ENCODE measurements at regions not wholly inside any gene's neighbourhood (a gene's known extent, or its start where the extent isn't known, plus 50 kb on each side); places are given as distances from the start of the nearest gene placed in this dataset.
"Not testable (repeated sequence)": the region's sequence is repeated elsewhere in the genome, so short reads cannot be mapped to it uniquely, and the experiment has no call there.

GRCh38 chr3:72274493-72275330 lies 489.8 kb upstream of the PROK2 start:
- Histone ChIP-seq H3K9ac (ENCODE audit: low read depth, low read length) (no peak overlapping the region), H3K4me3 (ENCODE audit: low read depth, low read length) (no peak overlapping the region), H3K27me3 (ENCODE audit: control insufficient read depth, insufficient read depth, low read length) (no peaks in the 10 kb centered on the region), H3K4me1 (ENCODE audit: control insufficient read depth, insufficient read depth, low read length) (peaks cover 4% of the 10 kb centered on the region), H3K9me3 (ENCODE audit: control insufficient read depth, insufficient read depth, low read length) (no peaks in the 10 kb centered on the region), H3K36me3 (ENCODE audit: control insufficient read depth, insufficient read depth, low read length) (no peaks in the 10 kb centered on the region)

- H3K27me3 ChIP-seq (ENCODE audit: control insufficient read depth, insufficient read depth, low read length), result no peaks in the 10 kb centered on the region
- H3K9ac ChIP-seq (ENCODE audit: low read depth, low read length), result no peak overlapping the region
- H3K4me1 ChIP-seq (ENCODE audit: control insufficient read depth, insufficient read depth, low read length), result peaks cover 4% of the 10 kb centered on the region
- H3K9me3 ChIP-seq (ENCODE audit: control insufficient read depth, insufficient read depth, low read length), result no peaks in the 10 kb centered on the region
- no peaks in the 10 kb centered on the region for H3K36me3 ChIP-seq (ENCODE audit: control insufficient read depth, insufficient read depth, low read length)
- no peak overlapping the region for H3K4me3 ChIP-seq (ENCODE audit: low read depth, low read length)
Measured at GRCh38 chr3:72273615-72274014, 488.7 kb upstream of the PROK2 start.

GRCh38 chr3:72272356-72272755 lies 487.4 kb upstream of the PROK2 start:
- Histone ChIP-seq H3K36me3 (ENCODE audit: control insufficient read depth, insufficient read depth, low read length) (no peaks in the 10 kb centered on the region), H3K9me3 (ENCODE audit: control insufficient read depth, insufficient read depth, low read length) (no peaks in the 10 kb centered on the region), H3K9ac (ENCODE audit: low read depth, low read length) (no peak overlapping the region), H3K27me3 (ENCODE audit: control insufficient read depth, insufficient read depth, low read length) (no peaks in the 10 kb centered on the region), H3K4me1 (ENCODE audit: control insufficient read depth, insufficient read depth, low read length) (peaks cover 4% of the 10 kb centered on the region), H3K4me3 (ENCODE audit: low read depth, low read length) (no peak overlapping the region)

GRCh38 chr3:72271923-72272322 lies 487.0 kb upstream of the PROK2 start:
- Histone ChIP-seq H3K36me3 (ENCODE audit: control insufficient read depth, insufficient read depth, low read length) (no peaks in the 10 kb centered on the region), H3K9me3 (ENCODE audit: control insufficient read depth, insufficient read depth, low read length) (no peaks in the 10 kb centered on the region), H3K4me1 (ENCODE audit: control insufficient read depth, insufficient read depth, low read length) (peaks cover 4% of the 10 kb centered on the region), H3K4me3 (ENCODE audit: low read depth, low read length) (no peak overlapping the region), H3K9ac (ENCODE audit: low read depth, low read length) (no peak overlapping the region), H3K27me3 (ENCODE audit: control insufficient read depth, insufficient read depth, low read length) (no peaks in the 10 kb centered on the region)

GRCh38 chr3:72271216-72271615 lies 486.3 kb upstream of the PROK2 start:
- H3K36me3 ChIP-seq (ENCODE audit: control insufficient read depth, insufficient read depth, low read length), result no peaks in the 10 kb centered on the region
- H3K4me1 ChIP-seq (ENCODE audit: control insufficient read depth, insufficient read depth, low read length), result peaks cover 4% of the 10 kb centered on the region
- H3K9ac ChIP-seq (ENCODE audit: low read depth, low read length), result no peak overlapping the region
- no peak overlapping the region for H3K4me3 ChIP-seq (ENCODE audit: low read depth, low read length)
- H3K27me3 ChIP-seq (ENCODE audit: control insufficient read depth, insufficient read depth, low read length), result no peaks in the 10 kb centered on the region
- H3K9me3 ChIP-seq (ENCODE audit: control insufficient read depth, insufficient read depth, low read length), result no peaks in the 10 kb centered on the region

- Histone ChIP-seq H3K4me3 (ENCODE audit: low read depth, low read length) (no peak overlapping the region), H3K4me1 (ENCODE audit: control insufficient read depth, insufficient read depth, low read length) (peaks cover 4% of the 10 kb centered on the region), H3K9ac (ENCODE audit: low read depth, low read length) (no peak overlapping the region), H3K9me3 (ENCODE audit: control insufficient read depth, insufficient read depth, low read length) (no peaks in the 10 kb centered on the region), H3K36me3 (ENCODE audit: control insufficient read depth, insufficient read depth, low read length) (no peaks in the 10 kb centered on the region), H3K27me3 (ENCODE audit: control insufficient read depth, insufficient read depth, low read length) (no peaks in the 10 kb centered on the region)
Measured at GRCh38 chr3:72270730-72271129, 485.8 kb upstream of the PROK2 start.

GRCh38 chr3:72270072-72270681 lies 485.2 kb upstream of the PROK2 start:
- no peak overlapping the region for H3K9ac ChIP-seq (ENCODE audit: low read depth, low read length)
- H3K4me3 ChIP-seq (ENCODE audit: low read depth, low read length), result no peak overlapping the region
- no peaks in the 10 kb centered on the region for H3K9me3 ChIP-seq (ENCODE audit: control insufficient read depth, insufficient read depth, low read length)
- H3K27me3 ChIP-seq (ENCODE audit: control insufficient read depth, insufficient read depth, low read length), result no peaks in the 10 kb centered on the region
- H3K36me3 ChIP-seq (ENCODE audit: control insufficient read depth, insufficient read depth, low read length), result no peaks in the 10 kb centered on the region
- H3K4me1 ChIP-seq (ENCODE audit: control insufficient read depth, insufficient read depth, low read length), result peaks cover 5% of the 10 kb centered on the region

GRCh38 chr3:72269475-72269874 lies 484.5 kb upstream of the PROK2 start:
- Histone ChIP-seq H3K9me3 (ENCODE audit: control insufficient read depth, insufficient read depth, low read length) (no peaks in the 10 kb centered on the region), H3K36me3 (ENCODE audit: control insufficient read depth, insufficient read depth, low read length) (no peaks in the 10 kb centered on the region), H3K9ac (ENCODE audit: low read depth, low read length) (no peak overlapping the region), H3K4me3 (ENCODE audit: low read depth, low read length) (no peak overlapping the region), H3K4me1 (ENCODE audit: control insufficient read depth, insufficient read depth, low read length) (peaks cover 6% of the 10 kb centered on the region), H3K27me3 (ENCODE audit: control insufficient read depth, insufficient read depth, low read length) (no peaks in the 10 kb centered on the region)

- H3K9ac ChIP-seq (ENCODE audit: low read depth, low read length); H3K4me1 ChIP-seq (ENCODE audit: control insufficient read depth, insufficient read depth, low read length); H3K27me3 ChIP-seq (ENCODE audit: control insufficient read depth, insufficient read depth, low read length); H3K36me3 ChIP-seq (ENCODE audit: control insufficient read depth, insufficient read depth, low read length); H3K4me3 ChIP-seq (ENCODE audit: low read depth, low read length); H3K9me3 ChIP-seq (ENCODE audit: control insufficient read depth, insufficient read depth, low read length): not testable (repeated sequence)
Measured at GRCh38 chr3:72266921-72267524, 482.1 kb upstream of the PROK2 start.

- no peak overlapping the region for H3K9ac ChIP-seq (ENCODE audit: low read depth, low read length)
- no peak overlapping the region for H3K4me3 ChIP-seq (ENCODE audit: low read depth, low read length)
- H3K4me1 ChIP-seq (ENCODE audit: control insufficient read depth, insufficient read depth, low read length), result peaks cover 2% of the 10 kb centered on the region
- H3K36me3 ChIP-seq (ENCODE audit: control insufficient read depth, insufficient read depth, low read length), result no peaks in the 10 kb centered on the region
- H3K27me3 ChIP-seq (ENCODE audit: control insufficient read depth, insufficient read depth, low read length), result no peaks in the 10 kb centered on the region
- no peaks in the 10 kb centered on the region for H3K9me3 ChIP-seq (ENCODE audit: control insufficient read depth, insufficient read depth, low read length)
Measured at GRCh38 chr3:72266016-72266370, 481.0 kb upstream of the PROK2 start.

- H3K36me3 ChIP-seq (ENCODE audit: control insufficient read depth, insufficient read depth, low read length), result no peaks in the 10 kb centered on the region
- no peaks in the 10 kb centered on the region for H3K27me3 ChIP-seq (ENCODE audit: control insufficient read depth, insufficient read depth, low read length)
- H3K9me3 ChIP-seq (ENCODE audit: control insufficient read depth, insufficient read depth, low read length), result no peaks in the 10 kb centered on the region
- no peak overlapping the region for H3K4me3 ChIP-seq (ENCODE audit: low read depth, low read length)
- H3K9ac ChIP-seq (ENCODE audit: low read depth, low read length), result no peak overlapping the region
- peaks cover 2% of the 10 kb centered on the region for H3K4me1 ChIP-seq (ENCODE audit: control insufficient read depth, insufficient read depth, low read length)
Measured at GRCh38 chr3:72265256-72266015, 480.5 kb upstream of the PROK2 start.
